MM.1S (cell line): ENCODE measurements at regions not wholly inside any gene's neighbourhood (a gene's known extent, or its start where the extent isn't known, plus 50 kb on each side); places are given as distances from the start of the nearest gene placed in this dataset.

ENCODE experiments used
- EZH2phosphoT487 ChIP-seq: fragments of 300-600 bp; sonication (generic); IDR thresholded peaks from 2 replicates; pipeline ENCODE4 v1.6.1; 2018; ENCODE audit warnings: antibody characterized with exemption, low read length
- TF ChIP-seq, protein P1 (sequence below): fragments of 300-600 bp; sonication (generic); IDR thresholded peaks from 2 replicates; pipeline ENCODE4 v1.5.1; 2016; ENCODE audit warnings: antibody characterized with exemption, low read length, mixed read lengths

DNA sequence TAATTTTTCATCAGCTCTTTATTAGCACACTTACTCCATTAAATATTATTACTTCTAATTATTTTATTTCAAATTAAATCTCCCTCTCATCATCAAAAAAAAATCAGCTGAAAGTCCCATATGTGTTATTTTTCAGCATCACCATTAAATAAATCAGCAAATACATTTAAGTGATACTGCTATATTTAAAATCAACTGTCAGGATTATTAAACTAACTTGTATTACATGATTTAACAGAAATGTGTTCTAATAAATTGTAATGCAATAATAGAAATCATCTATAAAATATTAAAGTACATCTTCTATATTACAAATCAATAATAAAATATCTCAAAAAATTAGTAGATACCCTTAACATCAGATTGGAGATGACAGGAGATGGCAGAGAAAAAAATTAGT is 538.6 kb upstream of the MIR17HG start:
- TF ChIP-seq, protein P1, sequence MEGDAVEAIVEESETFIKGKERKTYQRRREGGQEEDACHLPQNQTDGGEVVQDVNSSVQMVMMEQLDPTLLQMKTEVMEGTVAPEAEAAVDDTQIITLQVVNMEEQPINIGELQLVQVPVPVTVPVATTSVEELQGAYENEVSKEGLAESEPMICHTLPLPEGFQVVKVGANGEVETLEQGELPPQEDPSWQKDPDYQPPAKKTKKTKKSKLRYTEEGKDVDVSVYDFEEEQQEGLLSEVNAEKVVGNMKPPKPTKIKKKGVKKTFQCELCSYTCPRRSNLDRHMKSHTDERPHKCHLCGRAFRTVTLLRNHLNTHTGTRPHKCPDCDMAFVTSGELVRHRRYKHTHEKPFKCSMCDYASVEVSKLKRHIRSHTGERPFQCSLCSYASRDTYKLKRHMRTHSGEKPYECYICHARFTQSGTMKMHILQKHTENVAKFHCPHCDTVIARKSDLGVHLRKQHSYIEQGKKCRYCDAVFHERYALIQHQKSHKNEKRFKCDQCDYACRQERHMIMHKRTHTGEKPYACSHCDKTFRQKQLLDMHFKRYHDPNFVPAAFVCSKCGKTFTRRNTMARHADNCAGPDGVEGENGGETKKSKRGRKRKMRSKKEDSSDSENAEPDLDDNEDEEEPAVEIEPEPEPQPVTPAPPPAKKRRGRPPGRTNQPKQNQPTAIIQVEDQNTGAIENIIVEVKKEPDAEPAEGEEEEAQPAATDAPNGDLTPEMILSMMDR, result no peak
- TF ChIP-seq EZH2phosphoT487, result no peak
